GM18870 (cell line): ENCODE measurements at regions not wholly inside any gene's neighbourhood (a gene's known extent, or its start where the extent isn't known, plus 50 kb on each side); places are given as distances from the start of the nearest gene placed in this dataset.
A peak's percentile ranks its signal among the peaks of the same experiment; 100 is the strongest.

Experiments used
- ATAC-seq: cut with Tn5 transposase; IDR thresholded peaks from one replicate; pipeline ENCODE4 v1.9.1; 2021; ENCODE audit warnings: moderate library complexity; ENCODE audit not compliant: unreplicated experiment

DNA sequence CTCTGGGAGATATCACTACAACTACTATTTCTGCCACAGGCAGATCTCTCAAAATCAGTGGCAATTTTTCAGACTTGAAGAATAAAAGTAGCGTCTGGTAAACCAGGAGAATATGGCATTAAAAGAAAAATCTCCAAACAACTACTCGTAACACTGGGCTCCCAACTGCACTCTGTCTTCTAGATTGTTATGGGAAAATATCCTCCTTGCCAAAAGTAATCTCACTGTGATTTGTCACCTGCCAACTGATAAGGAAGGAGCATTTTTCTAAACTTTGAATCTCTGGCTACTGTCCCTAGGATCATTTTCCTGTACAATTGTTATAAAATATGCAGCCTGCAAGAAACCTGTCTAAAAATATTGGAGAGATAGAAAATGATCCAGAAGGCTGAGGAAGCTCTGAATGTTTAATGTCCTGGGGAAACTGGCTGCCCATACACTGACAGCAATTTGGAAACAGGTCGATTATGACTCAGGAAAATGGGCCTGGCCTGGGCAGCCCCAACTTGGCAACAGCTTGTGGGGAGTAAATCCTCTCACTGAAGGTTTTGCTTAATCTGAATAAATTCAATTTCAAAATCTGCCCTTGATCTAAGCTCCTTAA, 90.5 kb upstream of the DBX1 start:
- ATAC-seq = no peak

GRCh38 chr11:20249796-20250195, 89.5 kb upstream of the DBX1 start:
- no peak for ATAC-seq

DNA sequence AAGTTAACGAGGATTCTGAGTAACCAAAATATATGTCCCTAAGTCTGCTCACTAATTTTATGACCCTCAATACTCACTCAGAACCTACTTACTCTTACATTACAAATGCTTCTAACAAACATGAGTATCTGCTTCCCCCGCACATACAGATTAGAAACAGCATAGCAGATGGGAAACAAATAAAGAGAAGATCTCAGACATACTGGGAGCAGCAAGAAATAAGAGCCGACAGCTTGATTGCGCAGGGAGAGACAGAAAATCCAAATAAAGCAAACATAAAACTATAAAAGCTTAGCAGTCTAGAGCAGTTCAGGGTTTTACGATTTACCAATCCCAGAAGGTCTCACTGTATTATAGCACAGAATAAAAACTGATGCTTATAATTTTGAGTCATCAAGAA, 89.1 kb upstream of the DBX1 start:
- ATAC-seq = no peak

GRCh38 chr11:20248871-20249270, 88.6 kb upstream of the DBX1 start:
- ATAC-seq = no peak

- ATAC-seq = no peak
Measured at GRCh38 chr11:20248121-20248772, 88.0 kb upstream of the DBX1 start.

DNA sequence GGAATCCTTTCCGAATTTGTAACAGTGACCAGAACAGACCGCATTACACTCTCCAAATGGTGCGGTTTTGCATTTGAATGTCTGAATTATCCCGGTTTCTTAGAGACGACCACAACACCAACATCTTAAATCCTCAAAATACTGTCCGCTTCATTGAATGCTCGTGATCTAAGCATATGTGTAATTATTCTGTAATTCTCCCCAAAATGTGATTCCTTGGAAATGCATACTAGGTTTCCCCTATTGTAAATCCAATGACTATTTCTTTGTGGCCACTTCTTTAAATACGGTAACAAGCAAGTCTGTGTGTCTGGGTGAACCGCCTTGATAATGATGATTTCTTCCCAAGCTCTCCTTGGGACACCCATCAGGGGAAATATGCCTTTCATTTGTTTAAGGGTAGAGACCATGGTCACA, 87.3 kb upstream of the DBX1 start:
- no peak for ATAC-seq

- no peak for ATAC-seq
Measured at GRCh38 chr11:20243974-20244373, 83.7 kb upstream of the DBX1 start.

GRCh38 chr11:20238712-20239111, 78.4 kb upstream of the DBX1 start:
- ATAC-seq = no peak

DNA sequence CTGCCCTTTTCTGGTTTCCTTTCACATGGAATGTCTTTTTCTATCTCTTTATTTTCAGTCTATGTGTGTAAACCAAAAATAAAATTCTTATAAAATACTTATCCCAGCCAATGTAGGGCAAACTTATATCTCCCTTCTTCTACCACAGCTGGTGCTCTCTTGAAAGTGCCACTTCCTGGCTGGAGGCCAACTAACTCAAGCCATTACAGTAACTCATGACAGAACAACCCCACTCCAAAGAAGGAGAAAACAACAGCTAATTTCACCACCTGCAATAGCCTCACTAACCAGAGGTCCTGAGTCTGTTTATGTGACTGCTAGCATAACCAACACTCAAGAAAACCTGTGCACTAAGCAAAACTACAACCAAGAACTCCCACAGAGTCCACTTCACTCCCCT, 74.9 kb upstream of the DBX1 start:
- ATAC-seq = no peak

- no peak for ATAC-seq
Measured at GRCh38 chr11:20227631-20228030, 67.4 kb upstream of the DBX1 start.

- no peak for ATAC-seq
Measured at GRCh38 chr11:20226933-20227332, 66.7 kb upstream of the DBX1 start.

DNA sequence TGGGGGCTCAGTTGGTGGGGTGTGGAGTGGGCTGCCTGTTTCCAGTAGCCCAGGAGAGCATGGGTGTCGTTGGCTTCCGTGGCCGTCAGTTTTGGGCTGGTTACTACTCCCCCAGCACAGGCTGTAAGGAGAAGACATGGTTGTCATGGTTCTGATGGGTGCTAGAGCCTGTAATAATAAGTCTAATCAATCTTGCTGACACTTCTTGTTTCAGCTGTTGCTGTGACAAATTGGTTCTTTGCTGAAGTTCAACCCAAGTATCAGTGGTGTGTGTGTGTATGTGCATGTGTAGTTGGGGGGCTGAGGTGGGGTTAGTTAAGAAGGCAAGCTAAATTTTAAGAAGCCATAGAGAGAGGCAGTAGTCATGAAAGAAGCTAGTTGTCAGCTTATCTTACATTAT, 61.3 kb upstream of the DBX1 start:
- ATAC-seq = no peak

GRCh38 chr11:20213790-20214189, 53.5 kb upstream of the DBX1 start:
- peak; percentile 48 for ATAC-seq

- ATAC-seq = no peak
Measured at GRCh38 chr11:20211691-20212090, 51.4 kb upstream of the DBX1 start.
